ENCODE measurements at regions not wholly inside any gene's neighbourhood (a gene's known extent, or its start where the extent isn't known, plus 50 kb on each side); places are given as distances from the start of the nearest gene placed in this dataset.
"Not testable (repeated sequence)": the region's sequence is repeated elsewhere in the genome, so short reads cannot be mapped to it uniquely, and the experiment has no call there.

DNA sequence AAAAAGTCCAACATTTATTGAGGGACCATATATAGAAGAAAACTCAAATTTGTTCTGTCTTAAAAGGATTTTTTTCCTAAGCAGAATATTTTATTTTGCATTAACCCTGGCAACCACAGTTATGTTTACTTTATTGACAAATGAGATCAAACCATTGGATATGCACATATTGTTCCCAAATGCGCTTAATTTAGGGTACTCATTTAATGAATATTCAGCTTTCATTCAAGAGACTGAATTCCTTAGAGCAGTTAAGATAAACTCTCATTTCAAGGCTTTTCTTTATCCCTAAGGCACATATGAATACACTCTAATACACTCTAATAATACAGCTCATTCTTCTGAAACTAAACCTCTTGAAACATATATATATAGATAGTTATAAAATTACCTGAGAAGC lies 150.2 kb downstream of the HMHB1 start:
- DNase-seq = no peak

DNA sequence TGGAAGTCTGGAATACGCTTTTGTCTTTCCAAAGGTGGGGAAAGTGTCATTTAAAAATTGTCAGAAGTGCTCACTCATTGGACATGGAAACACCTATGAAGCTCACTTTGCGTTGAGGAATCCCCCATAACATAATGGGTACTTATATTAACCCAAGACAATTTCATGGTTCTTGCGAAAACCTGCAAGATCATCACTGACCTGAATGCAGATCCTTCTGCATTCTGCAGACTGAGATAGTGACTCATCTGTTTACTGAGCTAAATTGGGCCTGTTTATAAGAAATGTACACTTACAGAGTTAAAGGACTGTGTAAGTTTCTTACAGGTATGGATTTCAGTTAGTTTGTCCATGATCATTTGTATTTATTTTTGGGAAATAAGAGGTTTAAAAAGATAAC lies 153.0 kb downstream of the HMHB1 start:
- DNase-seq = no peak

DNA sequence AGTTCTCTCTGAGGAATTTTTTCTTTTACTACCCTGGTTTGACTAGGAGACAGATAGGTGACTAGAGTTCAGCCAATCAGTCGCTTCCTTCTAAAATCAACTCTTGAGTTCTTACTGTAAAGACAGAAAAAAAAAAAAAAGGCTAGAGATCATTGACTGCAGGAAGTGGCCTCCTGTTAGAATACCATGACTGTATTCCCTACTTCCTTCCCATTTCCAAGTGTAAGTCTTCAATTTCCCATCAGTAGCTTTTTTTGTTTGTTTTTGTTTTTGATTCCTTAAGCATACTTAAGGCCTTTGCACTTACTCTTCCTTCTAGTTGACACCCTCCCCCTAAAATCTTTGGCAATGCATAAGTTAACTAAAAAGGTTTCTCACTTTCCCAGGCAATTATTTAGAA lies 154.3 kb downstream of the HMHB1 start:
- no peak for DNase-seq

DNA sequence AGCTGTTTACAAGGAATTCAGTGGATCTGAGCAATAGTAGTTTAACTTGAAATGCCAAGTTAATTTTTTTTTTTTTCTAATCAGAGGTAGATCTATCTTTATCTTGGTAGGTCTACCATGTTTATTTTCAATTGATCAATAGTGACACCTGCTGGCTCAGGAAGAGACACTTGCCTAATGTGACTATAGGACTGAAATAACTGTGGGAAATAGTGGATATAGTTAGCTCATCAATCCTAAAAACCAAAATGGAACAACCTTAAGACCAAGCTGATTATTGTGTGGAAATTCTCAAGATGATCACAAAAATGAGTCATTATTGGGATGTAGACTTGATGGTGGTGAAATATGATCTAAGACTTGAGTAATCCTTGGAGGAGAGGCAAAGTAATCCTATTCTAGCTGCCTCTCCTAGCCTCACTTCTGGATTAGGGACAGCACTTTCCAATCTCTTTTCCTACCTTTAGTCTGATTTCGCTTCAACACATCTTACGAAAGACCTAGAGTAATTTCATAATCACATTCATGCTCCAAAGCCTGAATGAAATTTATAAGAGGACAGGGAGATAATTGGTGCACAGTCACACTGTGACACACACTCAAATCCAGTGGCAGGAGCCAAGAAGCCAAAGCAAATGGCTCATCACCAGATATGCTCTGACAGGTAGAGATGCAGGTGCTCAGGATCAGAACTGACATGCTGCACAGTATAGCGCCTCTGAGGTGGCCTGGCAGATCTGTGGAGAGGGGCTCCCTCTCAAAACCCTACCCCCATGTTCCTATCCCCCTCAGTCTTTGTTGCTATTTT lies 156.3 kb downstream of the HMHB1 start:
- peak; percentile 56 for DNase-seq

DNA sequence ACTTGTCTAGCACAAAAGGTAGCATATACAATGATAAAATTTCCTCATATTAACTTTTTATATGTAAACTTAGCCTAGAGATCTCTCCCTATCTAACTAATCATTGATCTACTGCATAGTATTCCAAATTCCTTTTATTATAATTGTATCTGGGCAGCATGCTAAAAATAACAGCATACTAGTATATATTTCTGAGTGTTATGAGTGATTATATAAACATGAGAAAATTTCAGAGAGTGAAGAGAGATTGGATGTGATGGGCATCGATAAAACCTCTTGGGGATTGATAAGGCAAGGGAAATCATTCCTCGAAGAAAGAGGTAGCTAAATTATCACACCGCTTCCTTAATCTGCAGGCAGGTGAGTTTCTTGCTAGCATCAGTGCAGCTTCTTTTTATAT lies 158.2 kb downstream of the HMHB1 start:
- no peak for DNase-seq

DNA sequence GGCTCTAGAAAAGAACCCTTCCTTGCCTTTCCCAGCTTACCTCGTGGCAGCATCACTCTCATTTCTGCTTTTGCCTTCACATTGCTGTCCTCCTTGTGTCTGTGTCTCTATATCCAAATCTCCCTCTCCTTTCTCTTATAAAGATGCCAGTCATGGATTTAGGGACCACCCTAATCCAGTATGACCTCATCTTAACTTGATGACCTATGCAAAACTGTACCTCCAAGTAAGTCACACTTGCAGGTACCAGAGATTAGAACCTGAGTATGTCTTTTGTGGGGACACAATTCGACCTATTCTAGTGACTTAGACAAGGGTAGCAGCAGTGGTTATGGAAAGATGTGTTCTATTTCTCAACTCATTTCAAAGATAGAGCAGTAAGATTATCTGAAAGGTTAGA lies 160.1 kb downstream of the HMHB1 start:
- DNase-seq = no peak

DNA sequence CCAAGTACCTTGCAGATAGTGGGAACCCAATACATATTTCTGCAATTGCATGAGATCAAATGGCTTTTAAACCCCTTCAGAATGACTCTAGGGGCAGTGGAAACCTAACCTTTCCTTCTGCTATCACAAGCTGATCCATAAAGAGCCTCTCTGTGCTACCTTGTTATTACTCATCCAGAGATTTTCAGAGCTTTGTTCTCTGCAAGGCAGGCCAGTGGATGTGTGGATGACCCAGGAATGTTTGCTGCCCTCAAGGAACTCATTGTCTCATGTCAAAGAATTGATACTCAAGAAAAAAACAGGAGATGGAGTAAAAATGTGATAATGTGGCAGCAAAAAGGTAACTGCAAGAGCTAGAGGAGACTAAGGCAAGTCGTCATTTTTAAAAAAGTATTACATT lies 164.1 kb downstream of the HMHB1 start:
- DNase-seq = no peak

DNA sequence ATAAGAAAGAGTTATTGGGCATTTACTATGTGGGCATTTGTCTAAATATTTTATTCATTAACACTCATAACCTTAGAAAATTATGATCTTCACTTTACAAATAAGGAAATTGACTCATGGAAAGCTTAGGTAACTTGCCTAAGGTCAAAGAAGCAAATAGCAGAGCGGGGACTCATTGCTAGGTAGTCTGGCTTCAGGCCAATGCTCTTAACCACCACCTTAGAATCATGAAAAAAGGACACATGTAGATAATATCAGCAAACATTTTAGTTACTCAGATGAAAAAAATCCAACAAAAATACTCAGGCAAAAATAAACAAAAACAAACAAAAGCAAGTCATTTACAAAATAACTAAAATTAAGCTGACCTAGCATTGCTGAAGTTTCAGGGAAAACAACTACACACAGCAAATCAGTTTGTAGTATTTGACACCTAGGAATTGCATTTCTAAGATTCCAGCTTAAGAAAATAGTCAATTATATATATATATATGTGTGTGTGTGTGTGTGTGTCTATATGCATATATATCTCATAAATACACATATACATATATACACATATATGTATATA lies 166.0 kb downstream of the HMHB1 start:
- no peak for DNase-seq

DNA sequence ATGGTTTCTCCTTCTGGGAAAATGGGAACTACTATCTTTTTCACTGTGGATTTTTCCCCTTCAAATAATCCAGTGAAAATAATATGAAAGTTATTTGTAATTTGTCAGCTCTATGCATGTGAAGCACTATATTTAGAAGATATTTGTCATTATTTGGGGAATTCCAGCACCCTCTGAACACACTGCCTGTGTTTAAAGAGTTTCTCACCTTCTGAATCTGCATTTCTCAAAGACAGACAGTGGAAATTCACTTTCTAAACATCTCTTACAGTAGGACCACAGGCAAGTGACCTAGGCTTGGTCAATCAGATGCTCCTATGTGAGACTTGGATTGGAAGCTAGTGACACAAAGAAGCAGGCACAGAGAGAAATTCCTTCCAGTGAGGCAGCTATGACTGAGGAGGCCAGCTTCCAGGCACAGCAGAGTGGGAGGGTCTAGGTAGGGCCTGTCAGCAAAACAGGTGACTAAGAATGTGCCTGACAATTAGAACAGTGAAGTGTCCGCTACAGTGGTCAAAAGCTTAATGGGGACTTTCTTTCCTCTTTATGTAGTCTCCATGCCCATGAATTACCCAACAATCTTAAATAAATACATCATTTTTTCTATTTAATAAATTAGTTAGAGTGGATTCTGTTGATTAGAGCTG lies 167.2 kb downstream of the HMHB1 start:
- no peak for DNase-seq

DNA sequence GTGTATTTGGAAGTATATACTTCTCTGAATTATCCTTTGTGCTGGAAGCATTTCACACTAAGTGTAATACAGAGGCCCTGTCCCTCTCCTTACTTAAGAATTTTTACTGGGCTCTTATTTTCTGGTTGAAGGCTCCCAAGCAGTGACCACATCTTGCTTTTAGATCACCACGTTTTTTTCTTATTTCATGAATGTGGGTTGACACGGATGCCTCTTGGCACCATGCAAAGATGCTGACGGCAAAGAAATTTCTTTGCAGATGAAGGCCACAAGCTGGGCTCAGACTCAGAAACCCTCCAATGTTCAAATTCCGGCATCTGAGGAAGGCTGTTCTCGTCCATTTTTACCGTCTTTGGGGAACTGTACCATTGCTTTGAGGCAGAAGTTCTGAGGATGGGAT lies 168.5 kb downstream of the HMHB1 start:
- DNase-seq = no peak

DNA sequence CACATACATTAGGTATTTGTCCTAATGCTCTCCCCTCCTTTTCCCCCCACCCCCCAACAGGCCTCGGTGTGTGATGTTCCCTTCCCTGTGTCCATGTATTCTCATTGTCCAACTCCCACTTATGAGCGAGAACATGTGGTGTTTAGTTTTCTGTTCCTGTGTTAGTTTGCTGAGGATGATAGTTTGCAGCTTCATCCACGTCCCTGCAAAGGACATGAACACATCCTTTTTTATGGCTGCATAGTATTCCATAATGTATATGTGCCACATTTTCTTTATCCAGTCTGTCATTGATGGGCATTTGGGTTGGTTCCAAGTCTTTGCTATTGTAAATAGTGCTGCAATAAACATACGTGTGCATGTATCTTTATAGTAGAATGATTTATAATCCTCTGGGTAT lies 171.0 kb downstream of the HMHB1 start:
- DNase-seq = not testable (repeated sequence)

DNA sequence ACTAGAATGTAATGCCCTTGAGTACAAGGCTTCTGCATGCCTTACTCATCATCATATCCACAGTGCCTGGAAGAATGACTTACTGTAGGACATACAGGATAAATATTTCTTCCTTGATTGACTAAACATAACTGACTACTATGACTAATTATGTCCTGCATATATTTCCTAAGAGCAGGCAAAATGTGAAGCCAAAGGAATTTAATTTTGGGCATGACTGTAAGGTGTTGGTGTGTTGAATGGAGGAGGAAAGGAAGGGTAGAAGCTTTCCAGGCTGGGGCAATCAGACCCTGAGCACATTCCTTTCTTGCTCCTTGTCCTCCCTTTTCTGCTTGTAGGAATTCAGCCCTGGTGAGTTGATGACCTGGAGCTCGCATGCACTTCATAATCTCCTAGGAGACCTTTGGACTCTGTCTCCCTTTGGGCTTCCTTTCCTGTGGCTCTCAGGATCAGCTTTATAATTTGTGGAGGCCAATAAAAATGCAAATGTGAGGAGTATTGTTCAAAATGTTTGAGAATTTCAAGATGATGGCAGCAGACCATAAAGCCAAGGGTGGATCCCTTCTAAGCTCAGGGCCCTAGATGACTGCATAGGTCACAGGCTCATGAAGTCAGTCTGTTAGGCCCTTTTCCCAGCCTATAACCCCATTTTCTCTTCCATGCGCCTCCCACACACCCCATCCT lies 174.0 kb downstream of the HMHB1 start:
- DNase-seq = no peak

DNA sequence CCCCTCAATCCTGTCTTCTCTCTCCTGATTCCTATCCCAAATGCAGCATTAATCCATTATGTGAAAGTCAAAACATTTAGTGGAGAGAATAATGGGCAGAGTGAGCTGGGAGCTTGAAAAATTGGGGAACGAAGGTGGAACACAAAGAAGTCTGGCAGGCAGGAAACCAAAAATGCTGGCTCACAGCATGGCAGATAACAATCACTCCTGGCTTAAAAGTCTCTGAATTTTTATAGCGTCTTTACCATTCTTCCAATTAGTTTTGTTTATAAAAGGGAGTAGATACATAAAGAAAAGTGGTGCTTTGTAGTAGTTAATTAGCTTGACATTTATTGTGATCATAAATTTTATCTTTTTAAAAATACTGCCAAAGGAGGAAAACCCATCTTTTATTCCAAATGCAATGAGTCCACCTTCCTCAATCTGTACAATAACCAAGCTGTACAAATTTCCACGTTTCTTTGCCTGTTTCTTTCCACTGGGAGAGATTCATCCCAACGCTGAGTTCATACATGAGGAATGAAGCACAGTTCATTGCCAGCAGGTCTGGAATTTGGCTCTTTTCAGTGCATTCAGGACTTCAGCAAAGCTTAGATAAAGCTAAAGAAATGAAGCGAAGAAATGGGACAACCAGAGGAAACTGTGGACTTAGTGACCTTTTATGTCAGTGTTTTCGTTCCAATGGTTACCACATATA lies 174.7 kb downstream of the HMHB1 start:
- no peak for DNase-seq

DNA sequence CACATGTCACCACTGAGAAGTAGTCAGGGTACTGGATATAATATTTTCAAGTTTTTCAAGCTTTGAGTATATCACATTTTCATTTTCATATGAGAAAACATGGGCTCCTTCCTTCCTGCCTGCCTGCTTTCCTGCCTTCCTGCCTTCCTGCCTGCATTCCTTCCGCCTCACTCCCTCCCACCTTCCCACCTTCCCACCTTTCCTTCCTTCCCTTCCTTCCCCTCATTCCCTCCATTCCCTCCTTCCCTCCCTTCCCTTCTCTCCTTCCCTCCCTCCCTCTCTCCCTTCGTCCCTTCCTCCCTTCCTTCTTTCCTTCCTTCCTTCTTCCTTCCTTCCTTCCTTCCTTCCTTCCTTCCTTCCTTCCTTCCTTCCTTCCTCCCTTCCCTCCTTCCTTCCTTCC lies 175.3 kb downstream of the HMHB1 start:
- DNase-seq = no peak

DNA sequence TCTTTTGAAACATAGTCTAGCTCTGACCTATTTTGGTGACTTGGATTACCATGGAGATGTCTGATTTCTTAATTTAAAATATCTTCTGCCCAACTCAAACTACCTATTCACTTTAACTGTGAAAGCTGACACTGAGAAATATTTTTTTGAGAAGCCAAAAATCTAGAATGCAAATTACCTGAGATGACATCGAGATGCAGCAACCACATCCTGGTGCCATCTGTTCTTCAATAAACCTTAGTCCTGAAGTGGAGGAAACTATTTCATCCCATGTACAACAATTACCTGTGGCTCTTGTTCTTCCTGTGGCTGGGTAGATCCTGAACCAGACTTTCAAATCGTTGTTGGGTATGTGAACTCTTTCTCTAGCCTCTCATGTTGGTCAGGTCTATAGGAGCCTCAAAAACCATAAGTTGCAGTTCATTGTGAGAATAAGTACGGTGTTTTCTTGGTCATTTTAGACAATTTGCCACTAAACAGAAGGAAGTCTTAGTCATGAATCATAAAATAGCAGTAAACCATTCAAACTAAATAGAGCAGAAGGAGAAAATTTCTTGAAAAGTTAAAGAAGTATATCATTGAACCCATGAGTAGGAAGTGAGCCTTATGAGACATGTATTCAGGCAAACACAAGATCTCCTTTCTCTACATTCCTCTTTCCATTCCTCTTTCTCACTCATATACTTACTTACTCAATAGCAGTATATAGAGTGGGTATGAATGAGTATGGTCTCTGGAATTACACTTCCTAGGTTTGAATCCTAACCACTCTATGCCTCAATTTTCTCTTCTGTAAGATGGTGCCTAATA lies 176.0 kb downstream of the HMHB1 start:
- no peak for DNase-seq

DNA sequence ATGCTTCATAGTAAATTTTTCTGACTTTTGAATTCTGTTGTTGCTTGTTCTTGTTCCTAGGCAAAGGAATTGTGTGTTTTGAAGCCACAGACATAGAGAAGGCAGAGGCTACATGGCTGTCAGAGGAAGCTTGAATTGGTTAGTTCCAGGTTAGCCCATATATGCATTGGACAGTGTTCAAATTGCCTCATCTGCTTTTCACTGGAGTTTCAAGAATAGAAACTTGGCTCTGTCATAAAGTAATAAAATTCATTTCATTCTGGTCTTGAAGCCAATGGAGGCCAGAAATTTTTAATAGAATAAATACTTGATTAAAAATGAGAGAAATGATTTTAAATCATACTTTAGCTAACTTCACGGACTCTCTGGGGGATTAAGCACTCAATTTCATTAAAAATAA lies 178.0 kb downstream of the YIPF5 start:
- DNase-seq = no peak

DNA sequence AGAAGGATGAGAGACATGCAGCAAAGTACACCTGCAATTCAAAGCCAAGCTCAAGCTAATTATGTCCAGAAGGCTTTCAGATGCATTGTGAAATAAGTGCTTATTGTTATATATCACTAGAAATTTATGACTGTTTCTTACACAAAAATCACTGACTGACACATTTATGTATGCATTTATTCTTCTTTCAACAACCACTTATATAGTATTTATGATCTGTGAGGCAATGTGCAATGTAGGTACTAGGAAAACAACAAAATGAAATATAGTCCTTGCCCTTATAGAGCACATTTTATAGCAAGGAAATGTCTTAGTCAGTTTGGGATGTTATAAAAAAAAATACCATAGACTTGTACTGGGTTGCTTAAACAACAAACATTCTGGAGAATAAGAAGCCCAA lies 167.6 kb downstream of the YIPF5 start:
- no peak for DNase-seq

DNA sequence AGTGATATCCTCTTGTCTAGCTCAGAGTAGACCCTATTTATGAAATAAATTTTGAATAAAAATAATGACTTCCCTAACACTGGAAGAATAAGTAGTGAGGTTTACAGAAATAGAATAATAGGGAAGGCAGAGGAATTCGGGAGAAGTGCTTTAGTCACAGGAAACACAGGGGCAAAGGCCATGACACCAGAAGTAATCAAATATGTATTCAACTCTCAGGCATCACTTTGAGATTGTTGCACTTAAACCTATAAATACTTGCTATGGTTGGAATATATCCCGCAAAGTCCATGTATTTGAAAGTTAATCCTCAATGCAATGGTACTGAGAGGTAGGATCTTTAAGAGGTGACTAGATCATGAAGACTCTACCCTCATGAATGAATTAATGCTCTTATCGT lies 166.8 kb downstream of the YIPF5 start:
- no peak for DNase-seq

DNA sequence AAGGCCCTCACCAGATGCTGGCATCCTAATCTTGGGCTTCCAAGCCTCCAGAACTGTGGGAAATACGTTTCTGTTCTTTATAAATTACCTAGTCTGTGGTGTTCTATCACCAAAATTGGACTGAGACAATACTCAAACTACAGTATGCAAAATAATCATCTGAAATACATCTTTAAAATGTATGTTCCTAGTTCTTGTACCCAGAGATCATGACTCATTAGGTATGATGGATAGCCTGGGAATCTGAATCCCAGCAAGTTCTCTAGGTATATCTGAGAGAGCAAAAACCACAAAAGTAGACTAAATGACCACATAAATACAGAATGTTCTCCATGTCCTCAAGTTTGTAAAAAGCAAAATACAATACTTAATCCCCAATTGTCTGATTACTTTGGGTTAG lies 166.3 kb downstream of the YIPF5 start:
- DNase-seq = no peak

DNA sequence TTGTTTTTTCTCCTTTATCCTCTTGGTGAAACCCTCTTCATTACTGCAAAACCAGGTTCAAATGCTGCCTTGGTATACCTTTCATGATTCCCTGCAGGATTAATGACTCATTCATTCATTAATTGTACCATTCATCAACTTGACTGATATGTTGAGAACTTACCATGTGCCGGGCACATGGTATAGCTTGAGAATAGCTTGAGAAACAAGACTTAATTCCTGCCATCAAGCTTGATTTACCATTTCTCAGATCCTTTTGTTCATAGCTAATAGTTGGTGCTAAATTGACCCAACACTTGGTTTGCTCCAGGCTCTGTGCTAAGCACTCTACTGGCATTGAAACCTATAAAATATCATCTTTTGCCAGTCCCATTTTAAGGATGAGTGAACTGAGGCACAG lies 165.7 kb downstream of the YIPF5 start:
- no peak for DNase-seq

DNA sequence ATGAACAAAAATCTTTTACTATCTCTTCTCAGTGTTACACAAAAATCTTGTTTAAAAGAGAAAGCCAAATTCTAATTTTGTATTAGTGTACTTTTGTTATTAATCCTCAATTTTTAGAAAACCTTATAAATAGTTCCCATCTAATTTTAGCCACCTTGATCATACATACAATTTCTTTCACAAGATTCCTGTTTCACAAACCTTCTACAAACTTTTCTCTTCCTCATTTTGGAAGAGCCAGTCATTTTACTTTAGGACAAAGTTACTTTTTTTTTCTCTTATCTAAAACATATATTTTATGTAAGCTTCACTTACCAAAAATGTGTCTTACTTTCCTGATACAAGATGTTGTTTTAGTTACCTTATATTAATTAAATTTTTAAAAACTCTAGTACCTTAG lies 161.3 kb downstream of the YIPF5 start:
- no peak for DNase-seq

DNA sequence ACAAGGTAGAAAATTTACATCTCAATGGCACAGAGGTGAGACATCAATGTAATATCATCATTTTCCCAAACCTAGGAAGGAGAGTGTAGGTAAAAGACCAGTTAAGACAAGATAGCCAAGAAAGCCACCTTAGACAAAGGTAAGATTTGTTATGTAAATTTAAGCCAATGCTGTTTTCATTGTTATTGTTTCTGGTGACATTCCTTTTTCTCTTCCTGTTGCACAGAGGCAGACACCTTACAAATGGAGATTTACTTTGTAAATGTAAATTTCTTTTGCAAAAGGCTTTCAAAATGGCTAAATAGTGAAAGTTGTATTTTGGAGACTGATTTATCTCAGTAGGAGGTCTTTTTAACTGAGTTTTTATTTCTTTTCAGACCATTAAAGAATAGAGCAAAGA lies 159.1 kb downstream of the YIPF5 start:
- no peak for DNase-seq

Measured in activated CD4-positive, alpha-beta T cell treated with anti-CD3 and anti-CD28 coated beads, Interleukin-10, Interleukin-2, amounts not matched to agents 100 ng/mL and 50 ng/mL, durations not matched to agents 16 hours and 8 hours (primary cell).